HG03175 (cell line): ENCODE measurements at regions not wholly inside any gene's neighbourhood (a gene's known extent, or its start where the extent isn't known, plus 50 kb on each side); places are given as distances from the start of the nearest gene placed in this dataset.
"Not testable (repeated sequence)": the region's sequence is repeated elsewhere in the genome, so short reads cannot be mapped to it uniquely, and the experiment has no call there.

Experiments
- ATAC-seq: cut with Tn5 transposase; IDR thresholded peaks from one replicate; pipeline ENCODE4 v1.9.1; 2021; ENCODE audit warnings: mild to moderate bottlenecking, moderate library complexity; ENCODE audit not compliant: unreplicated experiment

GRCh38 chr1:25011275-25011674 lies 81.2 kb upstream of the RUNX3 start:
- no peak for ATAC-seq

- ATAC-seq = no peak
Measured at GRCh38 chr1:25009671-25010262, 79.7 kb upstream of the RUNX3 start.

- ATAC-seq = no peak
Measured at GRCh38 chr1:25008192-25008485, 78.1 kb upstream of the RUNX3 start.

GRCh38 chr1:25007390-25008191 lies 77.5 kb upstream of the RUNX3 start:
- not testable (repeated sequence) for ATAC-seq

DNA sequence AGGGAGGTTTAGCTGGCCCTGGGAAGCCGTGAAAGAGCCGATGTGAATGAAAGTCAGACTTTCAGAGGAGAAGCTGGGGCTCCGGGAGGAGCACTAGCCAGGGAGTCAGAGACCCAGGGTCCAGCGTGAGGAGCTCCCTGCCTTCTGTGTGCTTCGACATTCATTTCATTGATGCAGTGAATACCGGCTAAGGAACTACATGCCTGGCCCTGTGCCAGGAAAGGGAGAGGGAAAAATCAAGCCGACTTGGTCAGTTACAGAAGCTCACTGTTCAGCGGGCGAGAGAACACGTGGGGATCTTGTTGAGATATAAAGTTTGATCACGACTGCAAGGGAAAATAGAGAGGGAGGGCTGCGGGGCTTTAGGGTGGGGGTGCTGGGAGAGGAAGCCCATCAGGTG lies 76.7 kb upstream of the RUNX3 start:
- no peak for ATAC-seq

- ATAC-seq = no peak
Measured at GRCh38 chr1:25004355-25004754, 74.3 kb upstream of the RUNX3 start.

DNA sequence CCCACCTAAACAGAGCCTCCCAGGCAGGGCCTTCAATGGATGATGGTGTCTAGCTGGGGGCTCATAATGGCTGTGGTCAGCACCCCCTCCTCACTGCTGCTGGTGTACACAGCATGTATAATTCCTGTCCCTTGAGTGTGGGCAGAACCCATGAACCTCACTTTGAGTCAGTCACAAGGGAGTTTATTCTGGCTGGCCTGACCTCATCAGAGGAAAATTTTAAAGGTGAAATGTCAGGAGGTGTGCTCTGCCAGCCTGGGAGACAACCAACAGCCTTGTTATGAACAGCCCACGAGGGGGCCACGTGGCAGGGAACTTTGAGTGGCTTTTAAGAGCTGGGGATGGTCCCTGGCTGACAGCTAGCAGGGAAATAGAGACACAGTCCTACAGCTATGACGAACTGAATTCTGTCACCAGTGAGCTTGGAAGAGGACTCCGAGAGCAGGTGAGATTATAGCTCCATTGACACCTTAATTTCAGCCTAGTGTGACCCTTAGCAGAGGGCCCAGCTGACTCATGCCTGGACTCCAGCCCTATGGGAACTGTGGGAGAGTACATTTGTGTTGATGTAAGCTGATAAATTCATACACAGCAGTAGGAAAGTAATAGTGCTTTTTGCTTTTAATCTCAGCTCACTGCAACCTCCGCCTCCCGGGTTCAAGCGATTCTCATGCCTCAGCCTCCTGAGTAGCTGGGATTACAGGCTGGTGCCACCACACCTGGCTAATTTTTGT lies 73.5 kb upstream of the RUNX3 start:
- ATAC-seq = no peak

- ATAC-seq = no peak
Measured at GRCh38 chr1:25003000-25003399, 72.9 kb upstream of the RUNX3 start.

GRCh38 chr1:25001125-25001915 lies 71.2 kb upstream of the RUNX3 start:
- ATAC-seq = no peak

GRCh38 chr1:24999906-25000305 lies 69.8 kb upstream of the RUNX3 start:
- no peak for ATAC-seq

- ATAC-seq = no peak
Measured at GRCh38 chr1:24999426-24999825, 69.3 kb upstream of the RUNX3 start.

- ATAC-seq = no peak
Measured at GRCh38 chr1:24998563-24999245, 68.6 kb upstream of the RUNX3 start.

DNA sequence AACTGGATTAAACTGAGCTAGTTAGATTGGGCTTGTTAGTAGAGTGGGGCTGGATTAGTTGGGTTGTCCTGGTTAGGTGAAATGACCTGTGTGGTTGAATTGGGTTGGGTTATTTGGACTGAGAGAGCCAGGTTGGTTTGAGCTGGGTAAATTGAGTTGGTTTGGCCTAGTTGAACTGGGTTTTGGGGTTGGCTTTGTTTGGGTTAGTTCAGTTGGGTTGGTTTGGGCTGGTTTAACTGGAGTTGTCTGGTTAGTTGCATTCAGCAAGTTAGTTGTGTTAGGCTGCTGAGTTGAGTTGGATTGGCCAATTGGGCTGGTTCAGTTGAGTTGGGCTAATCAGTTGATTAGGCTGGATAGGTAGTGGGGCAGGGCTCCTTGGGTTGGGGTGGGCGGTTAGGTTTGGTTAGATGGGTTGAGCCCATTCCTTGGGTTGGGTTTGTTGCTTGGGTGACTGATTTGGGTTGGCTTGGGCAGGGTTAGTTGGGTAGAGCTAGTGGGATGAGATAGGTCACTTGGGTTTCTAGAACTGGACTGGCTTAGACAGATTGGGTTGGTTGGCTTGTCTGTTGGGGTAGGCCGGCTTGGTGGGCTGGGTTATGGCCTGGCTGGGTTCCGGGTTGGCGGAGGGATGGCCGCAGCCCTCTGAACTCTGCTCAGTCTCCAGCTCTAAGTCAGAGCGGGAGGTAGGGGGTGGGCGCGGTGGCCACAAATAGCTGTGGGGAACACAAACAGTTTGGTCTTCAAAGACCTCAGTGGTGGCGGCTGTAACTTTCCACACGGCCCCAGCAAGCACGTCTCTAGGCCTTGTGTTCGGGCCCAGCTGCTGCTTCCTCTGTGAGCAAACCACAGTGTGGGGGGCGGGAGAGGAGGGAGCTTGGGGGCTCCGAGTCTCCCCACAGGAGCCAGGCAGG lies 67.2 kb upstream of the RUNX3 start:
- ATAC-seq = no peak

DNA sequence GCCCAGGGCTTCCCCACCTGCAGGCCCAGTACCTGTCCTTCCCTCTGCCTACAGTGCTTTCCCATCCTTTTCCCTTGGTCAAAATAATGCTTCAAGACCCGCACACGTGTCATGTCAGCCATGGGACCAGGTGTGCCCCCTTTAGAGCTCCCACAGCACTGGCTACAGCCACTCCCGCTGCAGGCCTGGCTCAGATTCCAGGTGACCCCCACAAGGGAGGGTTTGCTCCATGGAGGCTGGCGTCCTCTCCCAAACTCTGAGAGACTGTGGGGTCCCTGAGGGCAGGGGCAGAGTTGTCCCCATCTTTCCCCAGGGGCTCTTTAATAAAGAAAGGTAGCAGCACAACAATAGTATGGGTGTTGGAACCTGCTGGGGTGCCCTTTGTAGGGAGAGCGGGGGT lies 66.4 kb upstream of the RUNX3 start:
- ATAC-seq = no peak

DNA sequence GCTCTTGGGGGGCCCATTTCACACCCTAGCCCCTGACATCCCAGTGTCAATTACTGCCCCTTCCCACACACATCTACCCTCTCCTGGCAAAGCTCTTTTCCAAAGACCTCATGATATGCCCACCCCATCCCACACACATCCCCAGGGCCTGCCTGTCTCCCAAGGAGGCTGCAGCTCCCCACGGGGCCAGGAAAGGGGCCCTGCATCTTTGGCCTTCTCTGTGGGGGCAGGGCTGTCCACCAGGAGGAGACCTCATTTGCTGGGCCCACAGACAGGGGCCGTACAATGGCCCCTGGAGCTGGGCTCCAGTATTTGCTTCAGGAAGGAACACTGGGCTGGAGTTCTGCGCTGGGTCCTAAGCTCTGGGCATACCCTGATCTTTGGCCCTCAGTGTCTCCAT lies 65.6 kb upstream of the RUNX3 start:
- no peak for ATAC-seq

DNA sequence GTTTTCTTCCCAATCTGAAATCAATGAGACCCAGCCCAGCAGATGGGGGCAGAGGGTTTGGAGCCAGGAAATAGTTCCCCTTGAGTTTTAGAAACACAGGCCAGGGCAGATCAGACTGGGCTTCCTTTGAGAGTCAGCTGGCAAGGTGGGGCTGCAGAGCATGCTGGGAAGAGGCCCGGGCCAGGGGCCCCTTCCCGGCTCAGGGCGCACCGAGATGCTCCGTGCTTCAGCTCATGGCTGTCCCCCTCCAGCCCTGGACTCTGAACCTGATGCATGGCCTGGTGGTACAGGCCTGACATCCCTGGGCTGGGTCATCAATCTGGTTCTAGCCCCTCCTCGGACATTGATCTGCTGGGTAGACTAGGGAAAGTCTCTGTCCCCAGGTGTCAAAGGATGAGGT lies 65.1 kb upstream of the RUNX3 start:
- no peak for ATAC-seq

- no peak for ATAC-seq
Measured at GRCh38 chr1:24993871-24994580, 64.0 kb upstream of the RUNX3 start.

DNA sequence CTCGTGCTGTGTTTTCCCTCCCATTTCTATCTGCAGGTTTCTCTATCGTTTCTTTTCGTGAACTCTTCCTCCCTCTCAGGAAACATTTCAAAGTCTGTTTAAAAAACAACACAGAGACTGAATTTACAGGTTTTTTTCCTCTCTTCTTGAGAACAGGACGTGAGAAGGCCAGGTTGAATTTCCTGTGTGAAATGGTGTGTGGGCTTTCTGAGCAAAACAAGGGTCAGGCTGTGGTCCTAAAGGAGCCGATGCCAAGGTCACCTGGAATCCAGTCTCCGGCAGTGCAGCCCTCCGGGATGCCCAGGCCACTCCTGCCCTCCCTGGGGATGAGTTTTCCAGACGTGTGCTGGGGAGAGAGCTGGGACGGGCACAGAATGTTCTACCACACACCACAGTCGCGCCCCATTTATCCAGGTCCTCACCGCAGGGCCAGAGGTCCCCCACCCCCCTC lies 62.7 kb upstream of the RUNX3 start:
- ATAC-seq = no peak

- no peak for ATAC-seq
Measured at GRCh38 chr1:24992124-24992760, 62.2 kb upstream of the RUNX3 start.
